ENCODE measurements at regions not wholly inside any gene's neighbourhood (a gene's known extent, or its start where the extent isn't known, plus 50 kb on each side); places are given as distances from the start of the nearest gene placed in this dataset.

- DNase-seq: no peak
These were observed 845.5 kb upstream of the ADGRL4 start for GRCh38 chr1:79852004-79852403.

- DNase-seq: no peak
These were observed 842.9 kb upstream of the ADGRL4 start for GRCh38 chr1:79849388-79849787.

GRCh38 chr1:79848316-79848715, 841.8 kb upstream of the ADGRL4 start:
- DNase-seq: no peak

- no peak for DNase-seq
These were observed 841.2 kb upstream of the ADGRL4 start for GRCh38 chr1:79847700-79848099.

- DNase-seq: no peak
These were observed 839.4 kb upstream of the ADGRL4 start for GRCh38 chr1:79845936-79846335.

- DNase-seq: no peak
These were observed 836.3 kb upstream of the ADGRL4 start for GRCh38 chr1:79842811-79843210.

- DNase-seq: no peak
These were observed 833.4 kb upstream of the ADGRL4 start for GRCh38 chr1:79839882-79840281.

- no peak for DNase-seq
These were observed 820.9 kb upstream of the ADGRL4 start for GRCh38 chr1:79827446-79827845.

- no peak for DNase-seq
These were observed 819.0 kb upstream of the ADGRL4 start for GRCh38 chr1:79825551-79825950.

GRCh38 chr1:79822053-79822452, 815.5 kb upstream of the ADGRL4 start:
- DNase-seq: no peak

- DNase-seq: no peak
These were observed 812.6 kb upstream of the ADGRL4 start for GRCh38 chr1:79819140-79819539.

- no peak for DNase-seq
These were observed 810.6 kb upstream of the ADGRL4 start for GRCh38 chr1:79817031-79817560.

GRCh38 chr1:79815115-79815514, 808.6 kb upstream of the ADGRL4 start:
- no peak for DNase-seq

GRCh38 chr1:79811173-79811572, 804.6 kb upstream of the ADGRL4 start:
- DNase-seq: no peak

- no peak for DNase-seq
These were observed 802.4 kb upstream of the ADGRL4 start for GRCh38 chr1:79808816-79809475.

GRCh38 chr1:79807816-79808215, 801.3 kb upstream of the ADGRL4 start:
- DNase-seq: no peak

GRCh38 chr1:79797487-79797886, 791.0 kb upstream of the ADGRL4 start:
- no peak for DNase-seq

- no peak for DNase-seq
These were observed 789.9 kb upstream of the ADGRL4 start for GRCh38 chr1:79796434-79796833.

GRCh38 chr1:79792219-79792930, 785.8 kb upstream of the ADGRL4 start:
- peak; percentile 62 for DNase-seq

GRCh38 chr1:79791488-79792218, 785.1 kb upstream of the ADGRL4 start:
- DNase-seq: no peak

GRCh38 chr1:79790950-79791349, 784.4 kb upstream of the ADGRL4 start:
- DNase-seq: no peak

- DNase-seq: no peak
These were observed 781.1 kb upstream of the ADGRL4 start for GRCh38 chr1:79787631-79788030.

- no peak for DNase-seq
These were observed 779.4 kb upstream of the ADGRL4 start for GRCh38 chr1:79785964-79786363.

GRCh38 chr1:79785561-79785960, 779.0 kb upstream of the ADGRL4 start:
- DNase-seq: no peak

Data from right hindlimb (tissue), 1 donor.